ENCODE measurements at regions not wholly inside any gene's neighbourhood (a gene's known extent, or its start where the extent isn't known, plus 50 kb on each side); places are given as distances from the start of the nearest gene placed in this dataset.

DNA sequence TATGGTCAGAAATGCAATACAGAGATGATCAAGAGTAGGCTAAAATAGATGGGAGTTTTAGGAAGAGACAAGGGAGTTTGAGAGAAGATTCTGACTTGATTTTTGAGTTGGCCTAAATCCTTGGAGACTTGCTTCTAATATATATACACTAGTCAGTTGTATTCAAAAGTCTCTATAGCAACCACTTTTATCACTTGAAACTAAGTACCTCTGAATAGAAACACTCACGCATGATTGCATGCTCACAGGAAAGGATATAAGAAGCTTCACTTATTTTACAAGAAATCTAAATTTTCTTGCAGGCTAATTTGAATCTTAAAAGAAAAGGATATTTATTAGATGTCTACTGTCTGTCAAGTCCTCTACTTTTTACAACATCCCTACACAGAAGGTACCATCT is 316.8 kb downstream of the SNAPC1 start:
- TF ChIP-seq, protein P1, sequence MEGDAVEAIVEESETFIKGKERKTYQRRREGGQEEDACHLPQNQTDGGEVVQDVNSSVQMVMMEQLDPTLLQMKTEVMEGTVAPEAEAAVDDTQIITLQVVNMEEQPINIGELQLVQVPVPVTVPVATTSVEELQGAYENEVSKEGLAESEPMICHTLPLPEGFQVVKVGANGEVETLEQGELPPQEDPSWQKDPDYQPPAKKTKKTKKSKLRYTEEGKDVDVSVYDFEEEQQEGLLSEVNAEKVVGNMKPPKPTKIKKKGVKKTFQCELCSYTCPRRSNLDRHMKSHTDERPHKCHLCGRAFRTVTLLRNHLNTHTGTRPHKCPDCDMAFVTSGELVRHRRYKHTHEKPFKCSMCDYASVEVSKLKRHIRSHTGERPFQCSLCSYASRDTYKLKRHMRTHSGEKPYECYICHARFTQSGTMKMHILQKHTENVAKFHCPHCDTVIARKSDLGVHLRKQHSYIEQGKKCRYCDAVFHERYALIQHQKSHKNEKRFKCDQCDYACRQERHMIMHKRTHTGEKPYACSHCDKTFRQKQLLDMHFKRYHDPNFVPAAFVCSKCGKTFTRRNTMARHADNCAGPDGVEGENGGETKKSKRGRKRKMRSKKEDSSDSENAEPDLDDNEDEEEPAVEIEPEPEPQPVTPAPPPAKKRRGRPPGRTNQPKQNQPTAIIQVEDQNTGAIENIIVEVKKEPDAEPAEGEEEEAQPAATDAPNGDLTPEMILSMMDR (optimal IDR thresholded peaks at IDR 0.05 in 1 of 3, IDR thresholded peaks at IDR 0.05 in 1 of 3, conservative IDR thresholded peaks at IDR 0.05 in 1 of 3; ENCODE audit: extremely low read depth in 1 of 3, insufficient read depth in 2 of 3, low read length in 3 of 3) = no peak
- no peak for TF ChIP-seq EZH2 (IDR thresholded peaks at IDR 0.05; ENCODE audit: low read length)

Data from keratinocyte (primary cell).